Heart right ventricle (tissue), 16 donors: ENCODE measurements at regions not wholly inside any gene's neighbourhood (a gene's known extent, or its start where the extent isn't known, plus 50 kb on each side); places are given as distances from the start of the nearest gene placed in this dataset.

ENCODE experiments used
- ATAC-seq, 8 donors: fragments of 200-7000 bp; cut with Tn5 transposase; one replicate each; pipeline ENCODE4 v1.9.1; 2020; ENCODE audit warnings: mild to moderate bottlenecking in 8 of 8, moderate library complexity in 8 of 8, moderate number of reproducible peaks in 1 of 8
- DNase-seq, 2 donors: peaks; one replicate each; pipeline ENCODE4 v3.0.0-alpha.2; 2020
- H3K27ac ChIP-seq, 10 donors: fragments of 200-600 bp; sonication (generic) in 2 of 10; one replicate each; pipeline versions ENCODE4 v1.5.0 to v1.8.0; 2020 to 2022; ENCODE audit warnings: mild to moderate bottlenecking in 3 of 10
- H3K27me3 ChIP-seq, 7 donors: fragments of 200-600 bp; one replicate each; pipeline ENCODE4 v1.8.0; 2021 to 2022; ENCODE audit warnings: mild to moderate bottlenecking in 2 of 7
- H3K36me3 ChIP-seq, 9 donors: fragments of 200-600 bp; sonication (generic) in 1 of 9; one replicate each; pipeline versions ENCODE4 v1.5.0 to v1.8.0; 2020 to 2022; ENCODE audit warnings: mild to moderate bottlenecking in 2 of 9
- H3K4me1 ChIP-seq, 9 donors: fragments of 200-600 bp; sonication (generic) in 1 of 9; one replicate each; pipeline versions ENCODE4 v1.5.0 to v1.8.0; 2020 to 2022; ENCODE audit warnings: mild to moderate bottlenecking in 4 of 9
- H3K4me3 ChIP-seq, 10 donors: fragments of 200-600 bp; sonication (generic) in 2 of 10; one replicate each; pipeline versions ENCODE4 v1.5.0 to v1.8.0; 2020 to 2022; ENCODE audit warnings: mild to moderate bottlenecking in 7 of 10, moderate library complexity in 2 of 10
- H3K9me3 ChIP-seq, 11 donors: fragments of 200-600 bp in 10 of 11; sonication (generic) in 2 of 11; one replicate each; pipeline versions ENCODE4 v1.5.0 to v1.8.0; 2013 to 2022; ENCODE audit warnings: mild to moderate bottlenecking in 2 of 11, control low read depth in 1 of 11, moderate library complexity in 1 of 11
- CTCF ChIP-seq, 9 donors: fragments of 200-600 bp; sonication (generic) in 2 of 9; IDR thresholded peaks; one replicate each; pipeline versions ENCODE4 v1.5.0 to v1.8.0; 2021 to 2022; ENCODE audit warnings: antibody characterized with exemption in 9 of 9, mild to moderate bottlenecking in 5 of 9, moderate library complexity in 1 of 9
- WGBS, 2 donors: extraction: QIAGEN DNeasy Blood & Tissue Kit; methylation state at CpG; one replicate each; pipeline ENCODE4 v1.1.7; 2013; ENCODE audit warnings: inconsistent platforms in 1 of 2; 5-methylcytosine and 5-hydroxymethylcytosine counted together
- intact Hi-C, 10 donors: fragments of 100-400 bp; cut with DNase I; formaldehyde crosslinking; loops; one replicate each; pipeline versions ENCODE4 v1.11.1 to v1.14.2; 2022
- donor health status: Arrhythmogenic right ventricular cardiomyopathy.
- donor health status: ischemic (EF 13 %, LVEDD 7.1; RV severe dilation, severe dysfunction).
- donor health status: healthy with polysubstance abuse.
- donor health status: DM: no; HTN: yes; CAD: no.
- donor health status: DM: no; HTN: no; CAD: no.
- donor health status: ischemic (EF 25% LVEDD 6.9; RV normal size, moderate dysfunction).
- donor health status: ischemic (EF 25% LVEDD 5.7; RV mildly dilated, moderate dysfunction).
- donor health status: healthy.
- donor health status: DM: yes; HTN: yes; CAD: no.
- donor health status: Ischemic cardiomyopathy.
- donor health status: ischemic (EF 35%, LVEDD 5.7; RV mildly dilated, moderate dysfunction).
- donor health status: nonischemic (EF 11% LVEDD 7.7; RV severe dilation, severe dysfunction).
- donor health status: DM: yes; HTN: yes; CAD: no.
- donor health status: PGD.
- donor health status: ischemic (EF 29% LVEDD 5.4; RV normal size, mild dysfunction).
- donor health status: nonischemic (EF 23%, LVEDD 6.1; RV moderate dilation, normal function).

GRCh38 chr5:4005335-4005734, 409.7 kb downstream of the IRX1 start:
- H3K36me3 ChIP-seq, result no peaks in the 10 kb centered on the region
- intact Hi-C loops, result no loop called here
- H3K27ac ChIP-seq, result no peak overlapping the region
- H3K4me1 ChIP-seq, result no peaks in the 10 kb centered on the region
- WGBS, 2 donors, result 79 to 81% methylated on average over 11 of the region's 11 CpGs
- H3K9me3 ChIP-seq, result no peaks in the 10 kb centered on the region
- TF ChIP-seq CTCF (IDR thresholded peaks at IDR 0.05), result no peak
- peaks cover 0 to 1% (median 0%) of the 10 kb centered on the region in 7 donors for H3K27me3 ChIP-seq
- no peak for DNase-seq
- no peak overlapping the region for H3K4me3 ChIP-seq
- no peak for ATAC-seq

- no peak for ATAC-seq
Observed at GRCh38 chr5:4007001-4007400, 411.4 kb downstream of the IRX1 start.

GRCh38 chr5:4011943-4012342, 416.3 kb downstream of the IRX1 start:
- 83 to 87% methylated on average over 6 of the region's 6 CpGs for WGBS, 2 donors
- no peak overlapping the region for H3K4me3 ChIP-seq
- DNase-seq, result no peak
- H3K36me3 ChIP-seq, result no peaks in the 10 kb centered on the region
- peaks cover 0 to 3% (median 0%) of the 10 kb centered on the region in 11 donors for H3K9me3 ChIP-seq
- peaks cover 0 to 8% (median 0%) of the 10 kb centered on the region in 9 donors for H3K4me1 ChIP-seq
- intact Hi-C loops, result no loop called here
- peaks cover 0 to 7% (median 0%) of the 10 kb centered on the region in 7 donors for H3K27me3 ChIP-seq
- H3K27ac ChIP-seq, result no peak overlapping the region
- TF ChIP-seq CTCF (IDR thresholded peaks at IDR 0.05), result no peak
- ATAC-seq, result no peak

More at GRCh38 chr5:4007001-4007400, 411.4 kb downstream of the IRX1 start:
- intact Hi-C loops, result no loop called here
- H3K4me1 ChIP-seq, result no peaks in the 10 kb centered on the region
- no peak for DNase-seq
- no peak overlapping the region for H3K4me3 ChIP-seq
- no peaks in the 10 kb centered on the region for H3K9me3 ChIP-seq
- no peaks in the 10 kb centered on the region for H3K27me3 ChIP-seq
- no peaks in the 10 kb centered on the region for H3K36me3 ChIP-seq
- H3K27ac ChIP-seq, result no peak overlapping the region
- no peak for TF ChIP-seq CTCF (IDR thresholded peaks at IDR 0.05)
- WGBS, 2 donors, result 96 to 98% methylated on average over 3 of the region's 3 CpGs

- TF ChIP-seq CTCF (IDR thresholded peaks at IDR 0.05), result no peak
- WGBS, 2 donors, result 65% methylated on average over 20 of the region's 20 CpGs
Observed at GRCh38 chr5:4013106-4013898, 417.7 kb downstream of the IRX1 start.

More at GRCh38 chr5:4013106-4013898, 417.7 kb downstream of the IRX1 start:
- intact Hi-C loops, result no loop called here
- Histone ChIP-seq H3K36me3 (no peaks in the 10 kb centered on the region), H3K27me3 (peaks cover 0 to 7% (median 0%) of the 10 kb centered on the region in 7 donors), H3K4me3 (no peak overlapping the region), H3K4me1 (peaks cover 0 to 8% (median 0%) of the 10 kb centered on the region in 9 donors), H3K9me3 (peaks cover 0 to 3% (median 0%) of the 10 kb centered on the region in 11 donors), H3K27ac (no peak overlapping the region)
- DNase-seq (no peak), ATAC-seq (no peak)
